ENCODE measurements at regions not wholly inside any gene's neighbourhood (a gene's known extent, or its start where the extent isn't known, plus 50 kb on each side); places are given as distances from the start of the nearest gene placed in this dataset.

DNA sequence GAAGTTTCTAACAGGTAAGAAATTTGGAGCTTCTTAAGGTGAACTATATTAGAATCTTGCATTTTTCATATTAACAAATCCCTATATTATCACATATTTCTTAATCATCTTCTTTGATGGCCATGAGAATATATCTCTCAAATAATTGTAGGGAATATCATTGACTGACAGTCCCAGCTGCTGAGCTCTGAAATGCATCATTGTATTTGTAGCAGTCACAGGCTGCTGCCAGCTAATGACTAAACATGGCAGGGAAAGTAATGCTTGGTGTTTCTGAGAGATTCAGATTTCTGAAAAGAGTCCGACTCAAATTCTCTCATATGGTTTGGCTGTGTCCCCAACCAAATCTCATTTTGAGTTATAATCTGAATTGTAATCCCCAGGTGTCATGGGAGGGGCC is 171.9 kb downstream of the TRAM1L1 start:
- TF ChIP-seq, protein P1, sequence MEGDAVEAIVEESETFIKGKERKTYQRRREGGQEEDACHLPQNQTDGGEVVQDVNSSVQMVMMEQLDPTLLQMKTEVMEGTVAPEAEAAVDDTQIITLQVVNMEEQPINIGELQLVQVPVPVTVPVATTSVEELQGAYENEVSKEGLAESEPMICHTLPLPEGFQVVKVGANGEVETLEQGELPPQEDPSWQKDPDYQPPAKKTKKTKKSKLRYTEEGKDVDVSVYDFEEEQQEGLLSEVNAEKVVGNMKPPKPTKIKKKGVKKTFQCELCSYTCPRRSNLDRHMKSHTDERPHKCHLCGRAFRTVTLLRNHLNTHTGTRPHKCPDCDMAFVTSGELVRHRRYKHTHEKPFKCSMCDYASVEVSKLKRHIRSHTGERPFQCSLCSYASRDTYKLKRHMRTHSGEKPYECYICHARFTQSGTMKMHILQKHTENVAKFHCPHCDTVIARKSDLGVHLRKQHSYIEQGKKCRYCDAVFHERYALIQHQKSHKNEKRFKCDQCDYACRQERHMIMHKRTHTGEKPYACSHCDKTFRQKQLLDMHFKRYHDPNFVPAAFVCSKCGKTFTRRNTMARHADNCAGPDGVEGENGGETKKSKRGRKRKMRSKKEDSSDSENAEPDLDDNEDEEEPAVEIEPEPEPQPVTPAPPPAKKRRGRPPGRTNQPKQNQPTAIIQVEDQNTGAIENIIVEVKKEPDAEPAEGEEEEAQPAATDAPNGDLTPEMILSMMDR (conservative IDR thresholded peaks at IDR 0.05 in 1 of 2, IDR thresholded peaks at IDR 0.05 in 1 of 2; ENCODE audit: low read depth in 1 of 2, low read length in 2 of 2): no peak
- TF ChIP-seq EZH2 (IDR thresholded peaks at IDR 0.05; ENCODE audit: low read length, missing control alignments): no peak
